ENCODE measurements at regions not wholly inside any gene's neighbourhood (a gene's known extent, or its start where the extent isn't known, plus 50 kb on each side); places are given as distances from the start of the nearest gene placed in this dataset.
"Not testable (repeated sequence)": the region's sequence is repeated elsewhere in the genome, so short reads cannot be mapped to it uniquely, and the experiment has no call there.

- no peak for DNase-seq
Observed at GRCh38 chr18:29459972-29460371, 1283.0 kb upstream of the CDH2 start.

GRCh38 chr18:29457316-29457889 lies 1280.5 kb upstream of the CDH2 start:
- no peak for DNase-seq

- DNase-seq = no peak
Observed at GRCh38 chr18:29449424-29449823, 1272.5 kb upstream of the CDH2 start.

GRCh38 chr18:29439398-29439797 lies 1262.5 kb upstream of the CDH2 start:
- no peak for DNase-seq

- DNase-seq = no peak
Observed at GRCh38 chr18:29436459-29436858, 1259.5 kb upstream of the CDH2 start.

GRCh38 chr18:29434650-29435049 lies 1257.7 kb upstream of the CDH2 start:
- no peak for DNase-seq

- DNase-seq = no peak
Observed at GRCh38 chr18:29430416-29430815, 1253.5 kb upstream of the CDH2 start.

- DNase-seq = no peak
Observed at GRCh38 chr18:29418136-29418535, 1241.2 kb upstream of the CDH2 start.

GRCh38 chr18:29406996-29407395 lies 1230.1 kb upstream of the CDH2 start:
- DNase-seq = no peak

- DNase-seq = no peak
Observed at GRCh38 chr18:29397536-29397935, 1220.6 kb upstream of the CDH2 start.

GRCh38 chr18:29383311-29384273 lies 1206.7 kb upstream of the CDH2 start:
- no peak for DNase-seq

- no peak for DNase-seq
Observed at GRCh38 chr18:29378651-29379136, 1201.8 kb upstream of the CDH2 start.

GRCh38 chr18:29377346-29377745 lies 1200.4 kb upstream of the CDH2 start:
- DNase-seq = no peak

GRCh38 chr18:29373000-29373399 lies 1196.1 kb upstream of the CDH2 start:
- DNase-seq = no peak

- DNase-seq = no peak
Observed at GRCh38 chr18:29361843-29362242, 1184.9 kb upstream of the CDH2 start.

- not testable (repeated sequence) for DNase-seq
Observed at GRCh38 chr18:29360659-29361058, 1183.7 kb upstream of the CDH2 start.

- DNase-seq = not testable (repeated sequence)
Observed at GRCh38 chr18:29359222-29359621, 1182.3 kb upstream of the CDH2 start.

GRCh38 chr18:29351171-29351570 lies 1174.2 kb upstream of the CDH2 start:
- DNase-seq = no peak

- DNase-seq = no peak
Observed at GRCh38 chr18:29328932-29329331, 1152.0 kb upstream of the CDH2 start.

- DNase-seq = no peak
Observed at GRCh38 chr18:29326214-29326613, 1149.3 kb upstream of the CDH2 start.

GRCh38 chr18:29321561-29321960 lies 1144.6 kb upstream of the CDH2 start:
- no peak for DNase-seq

- no peak for DNase-seq
Observed at GRCh38 chr18:29313312-29313711, 1136.4 kb upstream of the CDH2 start.

- DNase-seq = no peak
Observed at GRCh38 chr18:29311580-29311979, 1134.7 kb upstream of the CDH2 start.

- no peak for DNase-seq
Observed at GRCh38 chr18:29309366-29309765, 1132.4 kb upstream of the CDH2 start.

All from DMS79 treated with DMSO at 0.1 percent for 48 hours (cell line).